GM21737 (cell line): ENCODE measurements at regions not wholly inside any gene's neighbourhood (a gene's known extent, or its start where the extent isn't known, plus 50 kb on each side); places are given as distances from the start of the nearest gene placed in this dataset.

Source experiments
- ATAC-seq: cut with Tn5 transposase; IDR thresholded peaks from one replicate; pipeline ENCODE4 v1.9.1; 2021; ENCODE audit warnings: mild to moderate bottlenecking, moderate library complexity; ENCODE audit not compliant: unreplicated experiment

GRCh38 chr20:60494476-60494875 lies 536.3 kb downstream of the CDH26 start:
- ATAC-seq: no peak

GRCh38 chr20:60497298-60498035 lies 539.2 kb downstream of the CDH26 start:
- ATAC-seq: no peak

GRCh38 chr20:60500038-60500701 lies 541.9 kb downstream of the CDH26 start:
- no peak for ATAC-seq

GRCh38 chr20:60501048-60501447 lies 542.8 kb downstream of the CDH26 start:
- ATAC-seq: no peak

GRCh38 chr20:60502881-60503280 lies 544.7 kb downstream of the CDH26 start:
- no peak for ATAC-seq

- ATAC-seq: no peak
Measured at GRCh38 chr20:60505423-60505822, 547.2 kb downstream of the CDH26 start.

GRCh38 chr20:60506061-60506460 lies 547.8 kb downstream of the CDH26 start:
- no peak for ATAC-seq

- ATAC-seq: no peak
Measured at GRCh38 chr20:60507087-60507694, 549.0 kb downstream of the CDH26 start.

GRCh38 chr20:60509407-60509806 lies 551.2 kb downstream of the CDH26 start:
- no peak for ATAC-seq

- ATAC-seq: no peak
Measured at GRCh38 chr20:60510356-60510755, 552.1 kb downstream of the CDH26 start.

- ATAC-seq: no peak
Measured at GRCh38 chr20:60512443-60512842, 554.2 kb downstream of the CDH26 start.

GRCh38 chr20:60513141-60513540 lies 554.9 kb downstream of the CDH26 start:
- ATAC-seq: no peak

- no peak for ATAC-seq
Measured at GRCh38 chr20:60516442-60516841, 558.2 kb downstream of the CDH26 start.

- ATAC-seq: no peak
Measured at GRCh38 chr20:60518022-60518421, 559.8 kb downstream of the CDH26 start.

GRCh38 chr20:60525397-60525796 lies 567.2 kb downstream of the CDH26 start:
- ATAC-seq: no peak

GRCh38 chr20:60527656-60528055 lies 569.4 kb downstream of the CDH26 start:
- no peak for ATAC-seq

- no peak for ATAC-seq
Measured at GRCh38 chr20:60528141-60528540, 569.9 kb downstream of the CDH26 start.

- no peak for ATAC-seq
Measured at GRCh38 chr20:60529149-60529548, 570.9 kb downstream of the CDH26 start.

- ATAC-seq: no peak
Measured at GRCh38 chr20:60535211-60535610, 577.0 kb downstream of the CDH26 start.

GRCh38 chr20:60540591-60540990 lies 582.4 kb downstream of the CDH26 start:
- no peak for ATAC-seq

- ATAC-seq: no peak
Measured at GRCh38 chr20:60541991-60542390, 583.8 kb downstream of the CDH26 start.

- ATAC-seq: no peak
Measured at GRCh38 chr20:60543598-60543997, 585.4 kb downstream of the CDH26 start.
